Mucosa of descending colon (tissue), 3 donors: ENCODE measurements at regions not wholly inside any gene's neighbourhood (a gene's known extent, or its start where the extent isn't known, plus 50 kb on each side); places are given as distances from the start of the nearest gene placed in this dataset.

Source experiments
- ATAC-seq: fragments of 200-7000 bp; cut with Tn5 transposase; one replicate; pipeline ENCODE4 v1.9.1; 2020; ENCODE audit warnings: mild to moderate bottlenecking, moderate library complexity
- DNase-seq, 3 donors: peaks; one replicate each; pipeline ENCODE4 v3.0.0-alpha.2; 2020
- H3K36me3 ChIP-seq: fragments of 200-600 bp; one replicate; pipeline ENCODE4 v1.8.0; 2021; ENCODE audit warnings: low read depth, mild to moderate bottlenecking
- H3K4me1 ChIP-seq: fragments of 200-600 bp; one replicate; pipeline ENCODE4 v1.8.0; 2021; ENCODE audit warnings: low read depth, mild to moderate bottlenecking
- H3K4me3 ChIP-seq: fragments of 200-600 bp; one replicate; pipeline ENCODE4 v1.8.0; 2021; ENCODE audit warnings: mild to moderate bottlenecking
- H3K9me3 ChIP-seq: fragments of 200-600 bp; one replicate; pipeline ENCODE4 v1.8.0; 2021; ENCODE audit warnings: mild to moderate bottlenecking
- intact Hi-C, 2 donors: fragments of 100-400 bp; cut with DNase I in 1 of 2; cut with micrococcal nuclease in 1 of 2; formaldehyde crosslinking; loops; one replicate each; pipeline versions ENCODE4 v1.11.0 to v1.11.1; 2022; cut with DNase I, micrococcal nuclease
- TF ChIP-seq, protein P1 (sequence below): fragments of 200-600 bp; IDR thresholded peaks from one replicate; pipeline ENCODE4 v1.8.0; 2022; ENCODE audit warnings: antibody characterized with exemption, mild to moderate bottlenecking
- donor health status: DM: no; HTN: no; CAD: no; lungs with moderate emphysema.
- donor health status: DM: no; HTN: no; CAD: no.
- donor health status: DM: no; HTN: yes; CAD: no.

DNA sequence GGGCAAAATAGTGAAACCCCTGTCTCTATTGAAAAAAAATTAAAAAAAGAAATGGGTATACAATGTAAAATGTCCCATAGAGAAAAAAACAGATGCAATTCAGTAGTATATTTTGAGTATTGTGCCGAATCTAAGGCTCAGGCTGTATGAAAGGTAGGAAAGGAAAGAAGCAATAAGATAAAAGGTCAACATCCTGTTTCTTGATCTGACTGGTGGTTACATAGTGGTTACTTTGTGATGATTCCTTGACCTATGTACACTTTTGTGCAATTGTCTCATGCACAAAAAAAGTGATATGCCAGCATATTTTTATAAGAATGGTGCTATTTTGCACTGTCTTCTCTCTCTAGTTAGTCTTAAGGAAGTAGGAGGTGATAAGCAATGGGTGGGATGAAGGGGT is 1333.7 kb upstream of the TMEFF2 start:
- ATAC-seq: no peak
- Histone ChIP-seq H3K36me3 (no peaks in the 10 kb centered on the region), H3K4me3 (no peak overlapping the region), H3K9me3 (no peaks in the 10 kb centered on the region), H3K4me1 (no peaks in the 10 kb centered on the region)
- no peak for DNase-seq
- TF ChIP-seq, protein P1, sequence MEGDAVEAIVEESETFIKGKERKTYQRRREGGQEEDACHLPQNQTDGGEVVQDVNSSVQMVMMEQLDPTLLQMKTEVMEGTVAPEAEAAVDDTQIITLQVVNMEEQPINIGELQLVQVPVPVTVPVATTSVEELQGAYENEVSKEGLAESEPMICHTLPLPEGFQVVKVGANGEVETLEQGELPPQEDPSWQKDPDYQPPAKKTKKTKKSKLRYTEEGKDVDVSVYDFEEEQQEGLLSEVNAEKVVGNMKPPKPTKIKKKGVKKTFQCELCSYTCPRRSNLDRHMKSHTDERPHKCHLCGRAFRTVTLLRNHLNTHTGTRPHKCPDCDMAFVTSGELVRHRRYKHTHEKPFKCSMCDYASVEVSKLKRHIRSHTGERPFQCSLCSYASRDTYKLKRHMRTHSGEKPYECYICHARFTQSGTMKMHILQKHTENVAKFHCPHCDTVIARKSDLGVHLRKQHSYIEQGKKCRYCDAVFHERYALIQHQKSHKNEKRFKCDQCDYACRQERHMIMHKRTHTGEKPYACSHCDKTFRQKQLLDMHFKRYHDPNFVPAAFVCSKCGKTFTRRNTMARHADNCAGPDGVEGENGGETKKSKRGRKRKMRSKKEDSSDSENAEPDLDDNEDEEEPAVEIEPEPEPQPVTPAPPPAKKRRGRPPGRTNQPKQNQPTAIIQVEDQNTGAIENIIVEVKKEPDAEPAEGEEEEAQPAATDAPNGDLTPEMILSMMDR: no peak
- intact Hi-C loops: no loop called here

DNA sequence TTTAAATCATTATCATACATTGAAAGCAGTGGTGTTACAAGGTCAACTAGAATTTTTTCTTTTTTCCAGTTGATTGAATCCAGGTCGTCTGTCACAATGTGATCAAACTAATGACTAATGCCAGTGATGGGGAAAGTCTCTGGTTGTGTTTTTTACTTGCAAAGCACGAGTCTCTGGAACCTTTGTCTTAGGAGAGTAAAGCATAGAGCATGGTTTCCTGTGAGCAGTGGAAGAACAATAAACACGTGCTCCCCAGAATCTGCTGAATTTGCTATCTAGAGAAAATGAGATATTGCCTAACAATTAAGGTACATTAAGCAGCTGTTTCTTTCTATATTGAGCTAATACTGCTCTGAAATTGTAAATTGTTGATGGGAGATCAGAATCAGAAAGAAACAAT is 1332.4 kb upstream of the TMEFF2 start:
- Histone ChIP-seq H3K36me3 (no peaks in the 10 kb centered on the region), H3K4me3 (no peak overlapping the region), H3K9me3 (no peaks in the 10 kb centered on the region), H3K4me1 (no peaks in the 10 kb centered on the region)
- TF ChIP-seq, protein P1: no peak
- ATAC-seq: no peak
- intact Hi-C loops: no loop called here
- DNase-seq: no peak

DNA sequence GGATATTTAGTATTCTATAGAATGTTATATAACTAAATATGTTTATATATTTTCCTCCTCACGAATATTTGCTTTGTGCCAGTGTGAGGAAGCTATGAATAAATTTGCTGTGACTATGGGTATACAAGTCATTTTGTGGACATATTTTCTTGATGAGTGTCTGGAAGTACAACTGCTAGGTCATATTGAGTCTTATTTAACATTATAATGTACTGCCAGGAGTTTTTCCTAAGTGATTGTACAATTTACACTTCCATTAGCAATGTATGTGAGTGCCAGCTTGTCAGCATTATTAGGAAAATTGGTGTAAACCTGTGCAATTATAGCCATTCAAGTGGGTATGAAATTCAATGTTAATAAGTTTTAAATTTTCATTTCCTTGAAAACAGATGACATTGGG is 1328.9 kb upstream of the TMEFF2 start:
- intact Hi-C loops: no loop called here
- Histone ChIP-seq H3K9me3 (no peaks in the 10 kb centered on the region), H3K36me3 (no peaks in the 10 kb centered on the region), H3K4me3 (no peak overlapping the region), H3K4me1 (no peaks in the 10 kb centered on the region)
- DNase-seq (no peak), ATAC-seq (no peak)
- TF ChIP-seq, protein P1: no peak

DNA sequence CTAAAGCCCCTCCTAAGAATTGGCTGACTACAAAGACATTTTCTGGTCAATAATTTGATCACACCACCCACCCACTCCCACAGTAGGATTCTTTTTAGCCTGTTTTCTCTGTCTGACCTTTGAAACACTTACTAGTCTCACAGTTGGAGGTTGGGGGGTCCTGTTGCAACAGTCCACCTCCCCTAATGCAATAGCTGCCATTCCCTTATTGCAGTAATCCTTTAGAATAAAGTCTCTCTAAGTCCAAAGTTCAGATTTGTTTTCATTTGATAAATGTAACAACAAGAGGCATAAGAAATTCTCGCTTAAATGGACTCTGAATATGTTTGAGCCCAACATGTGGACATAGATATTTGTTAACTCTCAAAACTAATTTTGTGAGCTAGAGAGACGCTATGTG is 1326.8 kb upstream of the TMEFF2 start:
- TF ChIP-seq, protein P1: no peak
- no peak for DNase-seq
- H3K4me1 ChIP-seq: no peaks in the 10 kb centered on the region
- intact Hi-C loops: no loop called here
- H3K9me3 ChIP-seq: no peaks in the 10 kb centered on the region
- ATAC-seq: no peak
- H3K36me3 ChIP-seq: no peaks in the 10 kb centered on the region
- no peak overlapping the region for H3K4me3 ChIP-seq

DNA sequence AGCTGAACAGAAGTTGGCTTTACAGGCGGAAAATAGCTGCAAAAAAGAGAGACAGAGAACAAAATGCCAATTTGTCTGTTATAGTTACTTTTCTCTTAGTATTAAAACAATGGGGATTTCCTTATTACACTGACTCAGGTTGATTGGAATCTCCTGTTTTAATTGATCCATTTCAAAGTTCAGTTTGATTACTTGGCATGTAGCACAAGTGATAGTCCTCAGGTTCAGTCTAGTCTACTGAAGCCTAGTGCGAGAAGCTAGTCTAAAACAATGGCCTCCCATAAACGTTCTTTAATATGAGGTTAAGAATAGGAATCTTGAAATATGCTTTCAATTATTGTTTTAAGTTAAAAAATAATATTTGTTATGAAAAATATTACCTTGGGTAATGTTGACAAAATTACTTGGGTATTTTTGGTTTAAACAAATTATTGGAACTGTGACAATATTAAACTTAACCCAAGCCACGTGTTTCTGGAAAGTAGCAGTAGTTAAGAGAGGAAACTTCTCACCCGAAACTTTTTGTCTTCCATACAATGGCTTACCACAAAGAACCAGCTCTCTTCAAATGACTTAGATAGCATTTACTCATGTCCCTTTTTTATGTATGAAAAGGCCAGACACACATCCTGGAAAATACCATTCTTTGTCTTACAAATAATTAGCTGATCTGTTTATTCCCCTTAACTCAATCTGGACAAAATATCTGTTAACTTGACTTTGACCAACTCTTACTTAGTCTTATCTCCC is 1326.2 kb upstream of the TMEFF2 start:
- H3K36me3 ChIP-seq: no peaks in the 10 kb centered on the region
- no peak overlapping the region for H3K4me3 ChIP-seq
- no peaks in the 10 kb centered on the region for H3K9me3 ChIP-seq
- DNase-seq (no peak), ATAC-seq (no peak)
- TF ChIP-seq, protein P1: no peak
- H3K4me1 ChIP-seq: no peaks in the 10 kb centered on the region
- intact Hi-C loops: no loop called here
